Hypothalamus (tissue), 51 donors: ENCODE measurements at regions not wholly inside any gene's neighbourhood (a gene's known extent, or its start where the extent isn't known, plus 50 kb on each side); places are given as distances from the start of the nearest gene placed in this dataset.
"Not testable (repeated sequence)": the region's sequence is repeated elsewhere in the genome, so short reads cannot be mapped to it uniquely, and the experiment has no call there.

Source experiments
- DNase-seq, 51 donors: peaks; one replicate each; lab custom pipeline; 2025; lab: John Stamatoyannopoulos, UW

GRCh38 chr22:19658057-19658966 lies 56.0 kb upstream of the SEPTIN5 start:
- DNase-seq, result no peak

- DNase-seq, result no peak
These were observed 55.1 kb upstream of the SEPTIN5 start for GRCh38 chr22:19658967-19659804.

GRCh38 chr22:19659805-19660345 lies 54.4 kb upstream of the SEPTIN5 start:
- no peak for DNase-seq

- DNase-seq, result not testable (repeated sequence)
These were observed 53.7 kb upstream of the SEPTIN5 start for GRCh38 chr22:19660583-19660982.

- no peak for DNase-seq
These were observed 53.1 kb upstream of the SEPTIN5 start for GRCh38 chr22:19661156-19661555.

- not testable (repeated sequence) for DNase-seq
These were observed 52.1 kb upstream of the SEPTIN5 start for GRCh38 chr22:19662049-19662684.

GRCh38 chr22:19663286-19663815 lies 51.0 kb upstream of the SEPTIN5 start:
- DNase-seq, result no peak

GRCh38 chr22:19663821-19664355 lies 50.4 kb upstream of the SEPTIN5 start:
- no peak for DNase-seq

- no peak for DNase-seq
These were observed 49.9 kb upstream of the SEPTIN5 start for GRCh38 chr22:19664406-19664805.
